ENCODE measurements at regions not wholly inside any gene's neighbourhood (a gene's known extent, or its start where the extent isn't known, plus 50 kb on each side); places are given as distances from the start of the nearest gene placed in this dataset.

DNA sequence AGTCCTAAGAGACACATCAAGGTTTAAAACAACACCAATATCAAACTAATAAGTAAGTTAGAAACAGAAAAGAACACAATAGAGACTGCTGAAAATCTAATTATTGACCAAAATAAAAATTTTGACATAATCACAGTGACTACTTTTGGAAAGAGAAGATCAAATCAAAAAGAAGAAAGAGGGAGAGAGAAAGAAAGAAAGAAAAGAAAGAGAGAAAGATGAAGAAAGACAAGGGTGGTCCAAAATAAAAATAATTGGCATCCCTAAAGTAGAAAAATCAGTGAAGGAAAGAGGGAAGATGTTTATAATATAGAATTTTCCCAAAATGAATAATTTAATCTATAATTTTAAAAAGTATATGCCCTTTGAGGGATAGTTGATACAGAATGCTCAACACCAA lies 118.8 kb upstream of the VIPR2 start:
- no peak for DNase-seq (ENCODE audit: low read depth)
- TF ChIP-seq, protein P1, sequence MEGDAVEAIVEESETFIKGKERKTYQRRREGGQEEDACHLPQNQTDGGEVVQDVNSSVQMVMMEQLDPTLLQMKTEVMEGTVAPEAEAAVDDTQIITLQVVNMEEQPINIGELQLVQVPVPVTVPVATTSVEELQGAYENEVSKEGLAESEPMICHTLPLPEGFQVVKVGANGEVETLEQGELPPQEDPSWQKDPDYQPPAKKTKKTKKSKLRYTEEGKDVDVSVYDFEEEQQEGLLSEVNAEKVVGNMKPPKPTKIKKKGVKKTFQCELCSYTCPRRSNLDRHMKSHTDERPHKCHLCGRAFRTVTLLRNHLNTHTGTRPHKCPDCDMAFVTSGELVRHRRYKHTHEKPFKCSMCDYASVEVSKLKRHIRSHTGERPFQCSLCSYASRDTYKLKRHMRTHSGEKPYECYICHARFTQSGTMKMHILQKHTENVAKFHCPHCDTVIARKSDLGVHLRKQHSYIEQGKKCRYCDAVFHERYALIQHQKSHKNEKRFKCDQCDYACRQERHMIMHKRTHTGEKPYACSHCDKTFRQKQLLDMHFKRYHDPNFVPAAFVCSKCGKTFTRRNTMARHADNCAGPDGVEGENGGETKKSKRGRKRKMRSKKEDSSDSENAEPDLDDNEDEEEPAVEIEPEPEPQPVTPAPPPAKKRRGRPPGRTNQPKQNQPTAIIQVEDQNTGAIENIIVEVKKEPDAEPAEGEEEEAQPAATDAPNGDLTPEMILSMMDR (IDR thresholded peaks at IDR 0.05; ENCODE audit: insufficient read depth, low read depth, low read length, missing control alignments): no peak
- H3K4me3 ChIP-seq (ENCODE audit: low read length): no peak overlapping the region

DNA sequence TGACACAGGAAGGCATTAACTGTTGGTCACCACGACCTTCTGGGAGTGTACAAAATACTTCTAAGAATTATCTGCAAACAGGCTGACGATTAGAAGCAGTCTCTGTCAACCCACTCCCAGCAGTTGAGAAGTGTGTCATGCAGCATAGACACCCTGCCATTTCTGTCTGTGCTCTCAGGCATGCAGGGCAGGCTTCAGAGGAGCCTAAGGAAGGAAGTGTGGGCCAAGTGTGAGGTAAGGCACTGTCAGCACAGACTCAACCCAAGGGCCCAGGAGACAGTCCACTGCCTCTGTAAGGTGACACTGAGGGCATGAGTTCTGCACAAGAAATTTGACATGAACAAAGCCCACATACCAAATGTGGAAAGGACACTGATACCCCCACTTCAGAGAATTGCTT lies 109.0 kb upstream of the VIPR2 start:
- no peak overlapping the region for H3K4me3 ChIP-seq (ENCODE audit: low read length)
- TF ChIP-seq, protein P1 (IDR thresholded peaks at IDR 0.05; ENCODE audit: insufficient read depth, low read depth, low read length, missing control alignments): no peak
- no peak for DNase-seq (ENCODE audit: low read depth)

DNA sequence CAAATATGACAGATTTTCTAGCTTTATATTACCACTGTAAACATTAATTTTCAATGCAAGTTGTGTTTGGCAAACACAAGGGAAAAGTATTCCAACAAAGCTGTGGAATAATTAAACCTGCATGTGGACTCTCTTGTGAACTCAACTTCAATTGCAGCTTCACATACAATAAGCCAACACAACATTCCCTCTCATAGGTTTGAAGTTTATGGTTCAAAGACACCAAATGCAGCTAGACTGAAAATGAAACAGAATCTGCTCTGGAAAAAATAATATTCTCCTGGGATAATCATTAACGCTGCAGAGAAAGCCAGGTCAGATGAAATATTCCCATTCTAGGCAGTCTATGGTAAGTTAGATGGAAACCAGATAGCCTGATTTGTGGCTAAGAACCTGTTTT lies 105.8 kb upstream of the VIPR2 start:
- DNase-seq (ENCODE audit: low read depth): no peak
- TF ChIP-seq, protein P1 (IDR thresholded peaks at IDR 0.05; ENCODE audit: insufficient read depth, low read depth, low read length, missing control alignments): no peak
- H3K4me3 ChIP-seq (ENCODE audit: low read length): no peak overlapping the region

GRCh38 chr7:159249671-159250070 lies 105.0 kb upstream of the VIPR2 start:
- TF ChIP-seq, protein P1 (IDR thresholded peaks at IDR 0.05; ENCODE audit: insufficient read depth, low read depth, low read length, missing control alignments): no peak
- no peak overlapping the region for H3K4me3 ChIP-seq (ENCODE audit: low read length)
- no peak for DNase-seq (ENCODE audit: low read depth)

DNA sequence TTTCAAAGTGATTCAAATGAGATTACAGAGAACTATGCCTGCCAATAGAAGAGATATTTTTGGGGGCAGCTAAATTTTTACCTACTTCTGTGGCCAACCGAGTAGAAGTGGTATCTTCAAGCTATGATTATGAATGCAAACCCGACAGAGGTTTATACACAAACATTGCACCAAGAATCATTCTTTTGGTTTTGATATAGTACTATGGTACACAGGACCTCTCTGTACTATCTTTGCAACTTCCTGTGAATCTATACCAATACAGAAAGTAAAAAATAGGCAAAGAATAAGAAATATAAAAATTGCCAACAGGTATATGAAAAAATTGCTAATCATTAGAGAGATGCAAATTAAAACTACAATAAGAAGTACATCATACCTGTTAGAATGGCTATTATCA lies 103.2 kb upstream of the VIPR2 start:
- H3K4me3 ChIP-seq (ENCODE audit: low read length): no peak overlapping the region
- no peak for DNase-seq (ENCODE audit: low read depth)
- TF ChIP-seq, protein P1 (IDR thresholded peaks at IDR 0.05; ENCODE audit: insufficient read depth, low read depth, low read length, missing control alignments): no peak

- DNase-seq (ENCODE audit: low read depth): no peak
- H3K4me3 ChIP-seq (ENCODE audit: low read length): no peak overlapping the region
- TF ChIP-seq, protein P1 (IDR thresholded peaks at IDR 0.05; ENCODE audit: insufficient read depth, low read depth, low read length, missing control alignments): no peak
These were observed 102.2 kb upstream of the VIPR2 start for GRCh38 chr7:159246702-159247480.

DNA sequence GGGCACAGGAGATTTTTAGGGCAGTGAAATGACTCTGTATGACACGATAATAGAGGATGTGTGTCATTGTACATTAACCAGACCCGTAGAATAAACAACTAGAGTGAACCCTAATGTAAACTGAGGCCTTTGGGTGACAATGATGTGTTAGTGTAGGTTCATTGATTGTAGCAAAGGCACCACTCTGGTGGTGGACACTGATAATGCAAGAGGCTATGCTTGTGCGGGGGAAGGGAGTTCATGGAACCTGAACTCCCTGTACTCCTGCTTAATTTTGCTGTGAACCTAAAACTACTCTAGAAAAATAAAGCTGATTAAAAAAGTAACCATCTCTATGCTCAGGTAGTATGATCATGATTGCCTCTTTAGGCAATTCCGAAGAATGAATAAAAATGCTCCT lies 96.3 kb upstream of the VIPR2 start:
- no peak for DNase-seq (ENCODE audit: low read depth)
- no peak overlapping the region for H3K4me3 ChIP-seq (ENCODE audit: low read length)
- TF ChIP-seq, protein P1 (IDR thresholded peaks at IDR 0.05; ENCODE audit: insufficient read depth, low read depth, low read length, missing control alignments): no peak
